Panc1 (cell line): ENCODE measurements at regions not wholly inside any gene's neighbourhood (a gene's known extent, or its start where the extent isn't known, plus 50 kb on each side); places are given as distances from the start of the nearest gene placed in this dataset.

Experiments used
- ATAC-seq: fragments of 200-7000 bp; cut with Tn5 transposase; 2 replicates; pipeline ENCODE4 v1.9.1; 2020; ENCODE audit warnings: mild to moderate bottlenecking, moderate library complexity
- BruUV-seq: library from RNA; stranded (reverse); fragments of 400-500 nt; replicated peaks from 2 replicates; lab custom pipeline; 2021; lab: Mats Ljungman, UMichigan
- CTCF ChIA-PET: fragments of 300-600 bp; sonication (Branson Sonifier 250); formaldehyde crosslinking; loops from one replicate; lab custom pipeline; 2022; ENCODE audit warnings: antibody characterized with exemption; lab: Charles Lee
- POLR2A ChIA-PET: fragments of 300-600 bp; sonication (Branson Sonifier 250); formaldehyde crosslinking; loops from one replicate; lab custom pipeline; 2022; ENCODE audit warnings: antibody characterized with exemption; lab: Charles Lee
- DNase-seq: peaks from one replicate; pipeline ENCODE4 v3.0.0-alpha.2; 2010; ENCODE audit warnings: low read depth, low spot score
- H3K27ac ChIP-seq: 2 replicates; pipeline ENCODE4 v1.5.1; 2011; ENCODE audit warnings: mild to moderate bottlenecking, low read length, inconsistent platforms
- H3K27me3 ChIP-seq: fragments of 200-500 bp; sonication (Bioruptor generic); 2 replicates; pipeline ENCODE4 v1.6.0; 2014; ENCODE audit warnings: low read length, inconsistent platforms; ENCODE audit not compliant: control insufficient read depth, insufficient read depth
- H3K36me3 ChIP-seq: fragments of 200-500 bp; sonication (Bioruptor generic); 2 replicates; pipeline ENCODE4 v1.5.1; 2014; ENCODE audit warnings: inconsistent platforms, mild to moderate bottlenecking, low read length, moderate library complexity; ENCODE audit not compliant: control insufficient read depth, insufficient read depth
- H3K4me1 ChIP-seq: 2 replicates; pipeline ENCODE4 v1.5.1; 2011; ENCODE audit warnings: inconsistent platforms, mild to moderate bottlenecking, low read length, moderate library complexity; ENCODE audit not compliant: control insufficient read depth, insufficient read depth
- H3K4me3 ChIP-seq, 2 experiments: 2 replicates each; pipeline ENCODE4 v1.5.1; 2011 to 2012; ENCODE audit warnings: low read depth in 2 of 2, low read length in 2 of 2, mild to moderate bottlenecking in 2 of 2, inconsistent platforms in 1 of 2, moderate library complexity in 1 of 2
- H3K9me3 ChIP-seq: fragments of 200-500 bp; sonication (Bioruptor generic); 2 replicates; pipeline ENCODE4 v1.5.1; 2014; ENCODE audit warnings: low read depth, mild to moderate bottlenecking, inconsistent platforms, low read length, moderate library complexity; ENCODE audit not compliant: control insufficient read depth, insufficient read depth
- CTCF ChIP-seq: fragments of 450-650 bp; IDR thresholded peaks from 2 replicates; pipeline ENCODE4 v1.5.1; 2017; ENCODE audit warnings: mild to moderate bottlenecking
- POLR2AphosphoS5 ChIP-seq: IDR thresholded peaks from 2 replicates; pipeline ENCODE4 v1.6.1; 2012; ENCODE audit warnings: mild to moderate bottlenecking, low read depth, low read length, moderate library complexity
- SIN3A ChIP-seq: IDR thresholded peaks from 2 replicates; pipeline ENCODE4 v1.6.1; 2012; ENCODE audit warnings: low read depth, mild to moderate bottlenecking, low read length, moderate library complexity, borderline replicate concordance; ENCODE audit not compliant: insufficient read depth
- TCF7L2 ChIP-seq: IDR thresholded peaks from 2 replicates; pipeline ENCODE4 v1.6.1; 2011; ENCODE audit warnings: mild to moderate bottlenecking, low read depth, low read length, inconsistent platforms
- in situ Hi-C: cut with HindIII; loops from 2 replicates; pipeline ENCODE4 v1.10.0; 2016; ENCODE audit warnings: low sequenced_read_pairs, low pct_unique_long_range_greater_than_20kb
- intact Hi-C: fragments of 100-400 bp; cut with micrococcal nuclease; formaldehyde crosslinking; loops from one replicate; pipeline ENCODE4 v1.10.0; 2022; ENCODE audit not compliant: unreplicated experiment
- TF ChIP-seq, protein P1 (sequence below), 2 experiments: IDR thresholded peaks; 2 replicates each; pipeline ENCODE4 v1.6.1; 2011 to 2012; ENCODE audit warnings: low read depth in 2 of 2, control low read depth in 1 of 2, low read length in 1 of 2, mild to moderate bottlenecking in 1 of 2, moderate library complexity in 1 of 2; ENCODE audit not compliant: insufficient read depth in 1 of 2

DNA sequence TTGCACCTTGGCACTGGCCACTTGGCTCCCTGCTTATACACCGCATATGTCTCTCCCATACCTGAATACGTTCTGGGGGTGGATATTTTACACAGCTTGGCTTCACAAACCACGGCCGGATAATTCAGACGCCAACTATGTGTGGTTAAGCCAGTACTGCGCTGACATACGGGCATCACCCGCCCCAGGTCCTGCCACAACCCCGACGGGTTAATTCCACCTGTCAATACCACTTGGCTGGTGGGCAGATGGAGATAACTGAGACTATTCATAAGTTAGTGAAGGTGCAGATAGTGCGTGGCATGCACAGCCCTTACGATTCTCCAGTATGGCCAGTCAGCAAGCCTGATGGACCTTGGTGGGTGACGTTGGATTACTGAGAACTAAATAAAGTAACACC lies 696.3 kb upstream of the AGA start:
- Histone ChIP-seq H3K27me3 (no peaks in the 10 kb centered on the region), H3K4me3 (no peak overlapping the region), H3K36me3 (no peaks in the 10 kb centered on the region), H3K27ac (no peak overlapping the region), H3K9me3 (no peaks in the 10 kb centered on the region), H3K4me1 (no peaks in the 10 kb centered on the region)
- CTCF ChIA-PET: no interaction called here
- DNase-seq (no peak), ATAC-seq (no peak)
- TF ChIP-seq, protein P1, sequence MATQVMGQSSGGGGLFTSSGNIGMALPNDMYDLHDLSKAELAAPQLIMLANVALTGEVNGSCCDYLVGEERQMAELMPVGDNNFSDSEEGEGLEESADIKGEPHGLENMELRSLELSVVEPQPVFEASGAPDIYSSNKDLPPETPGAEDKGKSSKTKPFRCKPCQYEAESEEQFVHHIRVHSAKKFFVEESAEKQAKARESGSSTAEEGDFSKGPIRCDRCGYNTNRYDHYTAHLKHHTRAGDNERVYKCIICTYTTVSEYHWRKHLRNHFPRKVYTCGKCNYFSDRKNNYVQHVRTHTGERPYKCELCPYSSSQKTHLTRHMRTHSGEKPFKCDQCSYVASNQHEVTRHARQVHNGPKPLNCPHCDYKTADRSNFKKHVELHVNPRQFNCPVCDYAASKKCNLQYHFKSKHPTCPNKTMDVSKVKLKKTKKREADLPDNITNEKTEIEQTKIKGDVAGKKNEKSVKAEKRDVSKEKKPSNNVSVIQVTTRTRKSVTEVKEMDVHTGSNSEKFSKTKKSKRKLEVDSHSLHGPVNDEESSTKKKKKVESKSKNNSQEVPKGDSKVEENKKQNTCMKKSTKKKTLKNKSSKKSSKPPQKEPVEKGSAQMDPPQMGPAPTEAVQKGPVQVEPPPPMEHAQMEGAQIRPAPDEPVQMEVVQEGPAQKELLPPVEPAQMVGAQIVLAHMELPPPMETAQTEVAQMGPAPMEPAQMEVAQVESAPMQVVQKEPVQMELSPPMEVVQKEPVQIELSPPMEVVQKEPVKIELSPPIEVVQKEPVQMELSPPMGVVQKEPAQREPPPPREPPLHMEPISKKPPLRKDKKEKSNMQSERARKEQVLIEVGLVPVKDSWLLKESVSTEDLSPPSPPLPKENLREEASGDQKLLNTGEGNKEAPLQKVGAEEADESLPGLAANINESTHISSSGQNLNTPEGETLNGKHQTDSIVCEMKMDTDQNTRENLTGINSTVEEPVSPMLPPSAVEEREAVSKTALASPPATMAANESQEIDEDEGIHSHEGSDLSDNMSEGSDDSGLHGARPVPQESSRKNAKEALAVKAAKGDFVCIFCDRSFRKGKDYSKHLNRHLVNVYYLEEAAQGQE (IDR thresholded peaks at IDR 0.05; ENCODE audit: insufficient read depth in 1 of 2, low read depth in 2 of 2, low read length in 1 of 2): no peak
- TF ChIP-seq CTCF: no peak
- no peak for TF ChIP-seq SIN3A
- no peak for TF ChIP-seq TCF7L2
- no peak for TF ChIP-seq POLR2AphosphoS5
- POLR2A ChIA-PET: no interaction called here
- in situ Hi-C loops (no loop called here), intact Hi-C loops (no loop called here)
- no TSS peak for BruUV-seq

- ChIA-PET POLR2A (no interaction called here), CTCF (no interaction called here)
- H3K4me3 ChIP-seq: no peak overlapping the region
- no TSS peak for BruUV-seq
- ATAC-seq (no peak), DNase-seq (no peak)
- H3K9me3 ChIP-seq: no peaks in the 10 kb centered on the region
- TF ChIP-seq CTCF (no peak), TCF7L2 (no peak), POLR2AphosphoS5 (no peak), SIN3A (no peak)
- TF ChIP-seq, protein P1 (IDR thresholded peaks at IDR 0.05; ENCODE audit: insufficient read depth in 1 of 2, low read depth in 2 of 2, low read length in 1 of 2): no peak
- no peaks in the 10 kb centered on the region for H3K36me3 ChIP-seq
- no peaks in the 10 kb centered on the region for H3K4me1 ChIP-seq
- intact Hi-C loops: no loop called here
- no peaks in the 10 kb centered on the region for H3K27me3 ChIP-seq
- H3K27ac ChIP-seq: no peak overlapping the region
- in situ Hi-C loops: no loop called here
Measured at GRCh38 chr4:178140326-178140915, 698.2 kb upstream of the AGA start.
